ENCODE measurements at regions not wholly inside any gene's neighbourhood (a gene's known extent, or its start where the extent isn't known, plus 50 kb on each side); places are given as distances from the start of the nearest gene placed in this dataset.

GRCh38 chr14:65957631-65958205 lies 528.5 kb upstream of the CCDC196 start:
- Mint-ChIP-seq H3K4me1 (ENCODE audit: low read depth) (no peaks in the 10 kb centered on the region), H3K36me3 (ENCODE audit: low read depth) (no peaks in the 10 kb centered on the region), H3K27me3 (ENCODE audit: insufficient read depth) (peaks cover 16% of the 10 kb centered on the region; the same call in 1 of the 2 replicates), H3K4me3 (no peak overlapping the region), H3K9me3 (no peaks in the 10 kb centered on the region), H3K27ac (no peak overlapping the region)
- no peak for TF ChIP-seq CTCF (IDR thresholded peaks at IDR 0.05)
- no peak for DNase-seq

GRCh38 chr14:65958664-65959562 lies 527.3 kb upstream of the CCDC196 start:
- Mint-ChIP-seq H3K27me3 (ENCODE audit: insufficient read depth) (peaks cover 12% of the 10 kb centered on the region; the same call in 1 of the 2 replicates), H3K9me3 (no peaks in the 10 kb centered on the region), H3K36me3 (ENCODE audit: low read depth) (no peaks in the 10 kb centered on the region), H3K4me1 (ENCODE audit: low read depth) (no peaks in the 10 kb centered on the region), H3K27ac (no peak overlapping the region), H3K4me3 (no peak overlapping the region)
- DNase-seq: peak; percentile 15
- peak; percentile 83 for TF ChIP-seq CTCF (IDR thresholded peaks at IDR 0.05)

- Mint-ChIP-seq H3K4me3 (no peak overlapping the region), H3K36me3 (ENCODE audit: low read depth) (no peaks in the 10 kb centered on the region), H3K27me3 (ENCODE audit: insufficient read depth) (peaks cover 11% of the 10 kb centered on the region; the same call in 1 of the 2 replicates), H3K9me3 (no peaks in the 10 kb centered on the region), H3K4me1 (ENCODE audit: low read depth) (no peaks in the 10 kb centered on the region), H3K27ac (no peak overlapping the region)
- peak; percentile 55 for TF ChIP-seq CTCF (IDR thresholded peaks at IDR 0.05)
- DNase-seq: no peak
Observed at GRCh38 chr14:65959563-65960024, 526.6 kb upstream of the CCDC196 start.

- peak; percentile 78 for TF ChIP-seq CTCF (IDR thresholded peaks at IDR 0.05)
- no peak overlapping the region for H3K4me3 Mint-ChIP-seq
- no peaks in the 10 kb centered on the region for H3K36me3 Mint-ChIP-seq (ENCODE audit: low read depth)
- H3K9me3 Mint-ChIP-seq: no peaks in the 10 kb centered on the region
- no peaks in the 10 kb centered on the region for H3K4me1 Mint-ChIP-seq (ENCODE audit: low read depth)
- H3K27ac Mint-ChIP-seq: no peak overlapping the region
- peak; percentile 6 for DNase-seq
- peaks cover 10% of the 10 kb centered on the region; the same call in 1 of the 2 replicates for H3K27me3 Mint-ChIP-seq (ENCODE audit: insufficient read depth)
Observed at GRCh38 chr14:65961004-65961403, 525.2 kb upstream of the CCDC196 start.

- Mint-ChIP-seq H3K4me3 (no peak overlapping the region), H3K27me3 (ENCODE audit: insufficient read depth) (peaks cover 14% of the 10 kb centered on the region; the same call in 1 of the 2 replicates), H3K27ac (no peak overlapping the region), H3K36me3 (ENCODE audit: low read depth) (no peaks in the 10 kb centered on the region), H3K9me3 (no peaks in the 10 kb centered on the region), H3K4me1 (ENCODE audit: low read depth) (no peaks in the 10 kb centered on the region)
- no peak for TF ChIP-seq CTCF (IDR thresholded peaks at IDR 0.05)
- no peak for DNase-seq
Observed at GRCh38 chr14:65962952-65963351, 523.2 kb upstream of the CCDC196 start.
